ENCODE measurements at regions not wholly inside any gene's neighbourhood (a gene's known extent, or its start where the extent isn't known, plus 50 kb on each side); places are given as distances from the start of the nearest gene placed in this dataset.

DNA sequence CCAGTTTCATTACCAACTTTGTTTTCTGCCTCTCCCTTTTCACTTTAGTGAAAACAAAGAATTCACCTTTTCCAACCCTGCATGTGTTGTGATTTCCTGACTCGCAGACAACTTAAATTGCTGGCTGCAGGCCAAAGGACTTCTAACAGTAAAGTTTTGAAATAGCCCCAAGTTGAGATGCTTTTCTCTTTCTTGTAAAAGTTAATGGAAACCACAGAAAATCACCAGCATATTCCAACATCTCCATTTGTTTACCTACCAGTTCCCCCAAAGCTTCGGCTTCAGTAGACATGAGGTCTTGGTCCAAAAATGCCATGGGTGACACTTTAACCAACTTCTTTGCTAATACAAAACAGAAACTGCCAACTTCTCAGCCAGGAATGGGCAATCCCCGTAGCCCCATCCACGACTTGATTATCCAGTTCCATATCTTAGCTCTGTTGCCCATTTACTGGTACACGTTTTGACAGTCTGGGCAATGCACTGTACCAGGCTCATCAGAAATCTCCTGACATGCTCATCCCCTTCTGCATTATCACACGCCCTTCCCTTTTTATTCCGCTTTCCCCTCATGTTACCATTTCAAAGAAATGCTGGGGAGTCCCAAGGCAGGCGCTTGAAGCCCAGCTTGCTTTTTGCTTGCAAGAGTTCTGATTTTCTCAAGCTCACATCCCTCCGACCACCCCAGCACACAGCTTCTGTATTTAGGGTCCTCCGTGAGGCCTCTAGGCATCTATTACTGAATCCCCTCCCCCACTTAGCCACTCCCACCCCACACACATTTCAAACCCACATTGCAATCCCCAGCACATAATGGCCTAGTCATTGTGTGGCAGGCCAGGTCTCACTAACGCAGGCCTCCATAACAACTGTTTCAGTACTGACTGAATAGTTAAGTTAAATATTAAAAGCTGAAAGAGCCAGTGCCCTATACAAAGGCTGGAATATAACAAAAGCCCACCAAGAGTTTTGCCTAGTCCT is 137.9 kb upstream of the S100G start:
- DNase-seq (ENCODE audit: low read depth), result no peak

DNA sequence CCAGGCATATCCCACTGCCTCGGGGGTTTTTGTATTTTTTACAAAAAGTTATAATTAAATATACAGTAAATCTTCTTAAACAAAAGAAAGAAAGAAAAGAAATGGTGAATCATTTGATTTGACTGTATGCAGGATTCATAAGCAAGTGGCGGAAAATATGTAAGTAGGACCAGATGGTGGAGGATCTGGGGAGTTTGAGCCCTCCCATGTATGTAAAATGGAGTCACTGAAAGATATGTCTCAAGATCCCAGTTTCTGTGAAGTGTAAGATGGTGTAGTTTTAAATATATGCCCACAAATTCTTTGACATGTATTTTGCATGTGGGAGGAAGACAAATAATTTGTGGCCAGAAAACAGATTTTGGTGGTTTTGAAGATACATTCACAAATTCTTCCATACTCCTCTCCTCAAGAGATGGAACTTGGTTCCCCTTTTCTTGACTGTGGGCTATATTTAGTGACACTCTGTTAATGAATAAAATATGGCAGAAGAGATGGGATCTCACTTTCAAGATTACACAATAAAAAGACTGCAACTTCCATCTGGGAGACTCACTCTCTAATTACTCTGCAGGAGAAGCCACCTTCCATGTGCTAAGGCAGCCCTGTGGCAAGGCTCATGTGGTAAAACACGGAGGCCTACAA is 133.6 kb upstream of the S100G start:
- no peak for DNase-seq (ENCODE audit: low read depth)

DNA sequence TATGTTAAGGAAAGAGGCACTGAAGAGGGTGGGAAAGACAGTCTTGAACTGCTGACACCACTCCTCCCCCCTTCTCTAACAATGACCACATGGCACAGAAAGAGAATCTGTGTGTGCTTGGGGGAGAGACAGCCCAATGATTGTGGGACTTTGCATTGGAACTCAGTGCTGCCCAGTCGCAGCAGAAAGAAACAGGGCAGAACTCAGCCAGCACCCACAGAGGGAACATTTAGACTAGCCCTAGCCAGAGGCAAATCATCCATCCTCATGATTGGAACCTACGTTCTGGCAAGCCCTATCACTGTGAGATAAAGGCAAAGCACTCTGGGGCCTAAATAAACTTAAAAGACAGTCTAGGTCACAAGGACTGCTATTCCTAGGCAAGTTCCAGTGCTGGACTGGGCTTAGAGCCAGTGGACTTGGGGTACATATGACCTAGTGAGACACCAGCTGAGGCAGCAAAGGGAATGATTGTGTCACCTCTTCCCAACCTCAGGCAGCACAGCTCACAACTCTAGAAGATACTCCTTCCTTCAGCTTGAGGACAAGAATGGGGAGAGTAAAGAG is 132.8 kb upstream of the S100G start:
- DNase-seq (ENCODE audit: low read depth), result no peak

DNA sequence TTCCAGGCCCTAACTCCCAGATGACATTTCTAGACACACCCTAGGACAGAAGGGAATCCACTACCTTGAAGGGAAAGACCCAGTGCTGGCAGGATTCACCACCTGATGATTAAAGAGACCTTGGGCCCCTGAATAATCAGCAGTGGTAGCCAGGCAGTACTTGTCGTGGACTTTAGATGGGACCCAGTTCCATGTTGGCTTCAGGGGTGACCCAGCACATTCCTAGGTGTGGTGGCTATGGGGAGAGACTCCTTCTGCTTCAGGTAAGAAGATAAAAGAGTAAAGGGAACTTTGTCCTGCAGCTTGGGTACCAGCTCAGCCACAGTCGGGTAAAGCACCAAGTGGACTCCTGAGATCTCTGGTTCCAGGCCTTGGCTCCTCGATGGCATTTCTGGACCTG is 131.8 kb upstream of the S100G start:
- DNase-seq (ENCODE audit: low read depth), result no peak

DNA sequence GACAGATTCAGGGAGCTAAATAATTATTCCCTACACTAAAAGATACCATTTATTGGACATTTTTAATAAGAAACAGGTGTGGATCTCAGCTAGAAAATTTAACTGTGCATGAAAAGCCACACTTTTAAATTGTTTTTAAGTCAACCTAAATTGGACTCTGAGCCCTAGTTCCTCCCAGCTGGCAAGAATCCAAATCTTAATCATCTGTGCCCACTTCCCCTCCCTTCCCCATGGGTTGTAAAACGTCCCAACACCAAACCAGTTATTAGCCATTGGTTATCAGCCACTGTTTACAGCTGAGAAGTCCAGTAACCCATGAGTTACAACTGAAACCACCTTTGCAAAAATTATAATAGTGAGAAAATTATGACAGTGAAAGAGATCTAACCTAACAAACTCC is 125.6 kb upstream of the S100G start:
- DNase-seq (ENCODE audit: low read depth), result no peak

DNA sequence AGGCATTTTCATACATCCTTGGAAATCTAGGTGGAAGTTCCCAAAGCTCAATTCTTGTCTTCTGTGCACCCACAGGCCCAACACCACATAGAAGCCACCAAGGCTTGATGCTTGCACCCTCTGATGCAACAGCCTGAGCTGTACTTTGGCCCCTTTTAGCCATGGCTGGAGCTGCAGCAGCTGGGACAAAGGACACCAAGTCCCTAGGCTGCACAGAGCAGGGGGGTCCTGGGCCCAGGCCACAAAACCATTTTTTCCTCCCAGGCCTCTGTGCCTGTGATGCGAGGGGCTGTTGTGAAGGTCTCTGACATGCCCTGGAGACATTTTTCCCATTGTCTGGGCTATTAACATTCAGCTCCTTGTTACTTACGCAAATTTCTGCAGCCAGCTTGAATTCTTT is 124.0 kb upstream of the S100G start:
- DNase-seq (ENCODE audit: low read depth), result no peak

DNA sequence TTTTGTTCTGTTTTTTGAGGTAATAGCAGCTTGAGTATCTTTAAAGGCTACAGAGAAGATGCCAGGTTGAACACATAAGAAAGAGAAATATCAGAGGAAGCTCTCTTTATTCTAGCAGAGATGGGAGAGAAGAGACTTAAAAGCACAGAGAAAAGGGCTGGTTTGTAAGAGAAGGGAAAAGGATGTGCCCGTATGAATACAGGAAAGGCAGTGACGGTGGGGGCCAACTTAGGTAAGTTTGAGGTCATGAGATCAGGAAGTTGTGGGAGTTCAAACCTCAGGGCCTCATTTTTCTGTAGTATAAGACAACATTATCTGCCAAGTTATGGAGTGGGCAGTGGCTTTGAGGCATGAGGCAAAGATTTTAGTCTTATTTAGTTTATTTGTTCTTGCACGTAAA is 121.3 kb upstream of the S100G start:
- no peak for DNase-seq (ENCODE audit: low read depth)

Data from stimulated activated CD8-positive, alpha-beta memory T cell treated with anti-CD3 and anti-CD28 coated beads, Interleukin-7, amount 100 ng/mL, for 24 hours (primary cell).